A172 (cell line): ENCODE measurements at regions not wholly inside any gene's neighbourhood (a gene's known extent, or its start where the extent isn't known, plus 50 kb on each side); places are given as distances from the start of the nearest gene placed in this dataset.
"Not testable (repeated sequence)": the region's sequence is repeated elsewhere in the genome, so short reads cannot be mapped to it uniquely, and the experiment has no call there.

Experiments
- DNase-seq: peaks from one replicate; pipeline ENCODE4 v3.0.0-alpha.2; 2015; ENCODE audit warnings: low spot score

DNA sequence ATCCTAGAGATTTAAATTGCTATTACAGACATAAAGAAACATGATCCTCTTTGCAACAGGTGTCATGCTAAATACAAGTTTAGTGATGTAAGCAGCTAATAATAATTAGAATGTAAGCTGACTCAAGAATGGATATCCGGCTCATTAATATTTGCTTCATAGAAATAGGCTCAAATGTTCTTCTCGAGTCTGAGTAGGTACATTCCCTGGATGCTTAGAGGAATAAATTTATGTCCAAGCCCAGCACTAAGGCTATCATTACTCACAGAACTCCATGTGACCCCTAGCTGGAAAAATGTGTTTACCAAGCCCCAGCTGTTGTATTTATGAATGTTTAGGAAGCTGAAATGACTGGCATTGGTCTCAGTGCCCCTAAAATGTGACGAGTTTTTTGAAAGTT, 87.6 kb upstream of the TSPAN7 start:
- DNase-seq: no peak

DNA sequence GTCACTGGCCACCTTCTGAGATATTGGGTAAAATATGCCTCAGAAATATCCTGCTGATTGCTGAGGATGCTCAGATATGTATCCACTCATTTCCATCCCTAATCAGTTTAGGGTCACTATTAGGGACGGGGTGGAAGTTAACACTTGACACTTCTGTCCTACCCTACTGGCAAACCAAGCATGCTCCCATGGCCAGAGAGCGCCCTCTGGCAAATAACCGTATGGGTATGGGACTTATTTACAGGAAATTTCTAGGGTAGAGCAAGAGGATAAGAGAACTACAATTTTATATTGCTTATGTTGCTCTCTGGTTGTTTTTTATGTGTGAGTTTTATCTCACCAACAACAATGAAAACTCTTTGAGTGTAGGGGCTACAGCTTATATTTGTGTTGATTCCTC, 86.8 kb upstream of the TSPAN7 start:
- no peak for DNase-seq

DNA sequence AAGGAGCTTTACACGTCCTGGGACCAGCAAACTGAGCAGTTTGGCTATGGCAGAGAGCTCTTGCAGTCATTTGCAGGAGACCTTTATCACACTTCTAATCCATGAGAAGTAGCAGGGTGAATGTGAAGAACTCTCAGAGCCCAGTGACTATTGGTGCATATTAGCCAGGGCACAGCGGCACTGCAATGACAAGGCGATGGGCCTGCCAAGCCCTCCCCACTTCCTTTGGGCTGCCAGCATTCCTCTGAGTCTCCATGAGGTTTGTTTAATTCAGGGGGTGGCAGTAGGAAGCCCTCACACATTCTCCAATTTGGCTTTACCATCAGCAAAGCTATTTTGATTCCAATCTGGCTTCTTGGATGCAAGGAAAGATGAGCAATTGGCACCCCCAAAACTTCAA, 79.2 kb upstream of the TSPAN7 start:
- no peak for DNase-seq

DNA sequence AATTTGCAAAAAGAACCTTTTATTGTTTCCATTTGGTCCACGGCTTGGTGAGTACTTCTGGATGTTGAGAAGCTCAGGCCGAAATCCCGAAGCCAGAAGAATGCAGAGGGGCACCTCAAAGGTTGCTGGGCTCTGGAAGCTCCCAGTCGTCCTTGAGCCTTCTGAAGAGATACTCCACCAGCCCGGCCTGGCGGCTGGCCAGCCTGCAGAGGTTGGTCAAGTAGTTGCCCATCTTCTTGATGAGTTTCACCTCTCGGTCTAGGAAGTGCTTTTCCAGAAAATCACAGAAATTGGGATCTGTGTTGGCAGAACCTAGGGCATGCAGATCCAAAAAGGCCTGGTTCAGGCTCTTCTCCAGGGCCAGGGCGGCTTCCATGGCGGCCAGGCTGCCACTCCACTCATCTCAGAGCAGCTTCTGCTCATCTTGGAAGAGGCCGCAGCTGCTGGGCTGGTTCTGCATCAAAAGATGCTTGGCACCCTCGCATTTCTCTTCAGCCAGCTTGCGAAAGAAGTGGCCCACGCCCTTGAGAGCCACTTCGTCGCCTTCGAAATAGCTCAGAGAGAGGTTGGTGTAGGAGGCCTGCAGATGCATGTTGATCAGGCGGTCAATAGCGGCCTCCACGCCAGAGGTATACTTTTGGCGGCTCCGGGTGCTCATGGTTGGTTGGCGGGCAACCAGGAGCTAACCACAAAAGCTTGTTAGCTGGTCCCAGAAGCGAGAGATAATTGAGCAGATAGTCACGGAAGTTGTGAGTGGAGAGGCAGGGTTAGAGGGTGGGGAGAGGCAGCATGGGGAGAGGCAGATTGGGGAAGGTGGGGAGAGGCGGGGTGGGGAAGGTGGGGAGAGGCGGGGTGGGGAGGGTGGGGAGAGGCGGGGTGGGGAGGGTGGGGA, 76.5 kb upstream of the TSPAN7 start:
- DNase-seq: no peak

DNA sequence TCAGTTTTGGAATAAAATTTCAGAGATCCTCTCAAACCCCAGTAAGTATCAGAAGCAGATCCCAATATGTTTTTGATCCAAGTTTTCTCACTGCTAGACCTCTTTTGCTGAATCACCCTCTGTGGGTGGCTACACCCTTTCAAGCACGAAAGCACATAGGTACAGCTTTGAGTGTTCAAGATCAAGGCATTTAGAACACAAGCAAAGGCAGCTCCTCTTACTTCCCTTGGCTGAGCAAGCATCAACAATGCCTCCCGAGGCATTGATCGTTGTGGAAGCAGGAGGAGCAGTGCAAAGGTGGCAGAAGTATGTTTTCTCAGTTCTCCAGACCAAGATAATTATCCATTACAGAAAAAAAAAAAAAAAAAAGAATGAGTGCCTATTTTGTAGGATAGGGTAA, 72.0 kb upstream of the TSPAN7 start:
- no peak for DNase-seq

DNA sequence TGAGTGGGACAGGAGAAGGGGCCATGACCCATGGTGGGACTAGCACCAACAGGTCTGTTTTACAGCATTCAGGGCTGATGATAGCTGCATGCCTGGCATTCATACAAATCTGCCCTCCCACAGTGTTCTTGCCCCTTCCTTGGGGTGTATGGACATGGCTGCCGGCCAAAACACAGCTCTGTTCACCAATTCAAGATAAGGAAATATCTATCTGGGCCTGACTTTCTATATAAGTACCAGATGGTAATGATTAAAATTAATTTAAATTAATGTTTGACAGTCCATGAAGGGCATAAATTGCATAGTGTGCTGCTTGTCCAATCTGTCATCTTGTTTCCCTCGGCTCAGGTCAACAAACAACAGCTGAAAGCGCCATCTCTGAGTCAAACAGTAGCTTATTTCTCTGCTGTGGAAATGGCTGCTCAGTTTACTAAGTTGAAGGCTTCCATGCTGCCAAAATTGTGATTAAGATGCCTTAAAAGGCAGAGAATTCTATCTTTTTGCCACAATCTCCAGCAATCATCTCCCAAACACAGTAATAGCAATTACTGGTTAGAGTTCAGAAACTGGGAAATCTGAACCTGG, 67.0 kb upstream of the TSPAN7 start:
- no peak for DNase-seq

DNA sequence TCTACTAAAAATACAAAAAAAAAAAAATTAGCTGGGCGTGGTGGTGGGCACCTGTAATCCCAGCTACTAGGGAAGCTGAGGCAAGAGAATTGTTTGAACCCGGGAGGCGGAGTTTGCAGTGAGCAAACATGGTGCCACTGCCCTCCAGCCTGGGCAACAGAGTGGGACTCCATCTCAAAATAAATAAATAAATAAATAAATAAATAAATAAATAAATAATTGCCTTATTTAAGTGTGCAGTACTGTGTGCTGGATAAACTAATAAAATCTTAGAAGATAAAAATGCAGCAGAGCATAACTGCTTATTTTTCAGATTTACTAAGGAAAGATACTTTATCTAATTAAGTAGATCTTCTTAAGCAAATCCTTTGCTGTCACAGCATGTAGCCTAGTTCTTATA, 61.7 kb upstream of the TSPAN7 start:
- DNase-seq: not testable (repeated sequence)

DNA sequence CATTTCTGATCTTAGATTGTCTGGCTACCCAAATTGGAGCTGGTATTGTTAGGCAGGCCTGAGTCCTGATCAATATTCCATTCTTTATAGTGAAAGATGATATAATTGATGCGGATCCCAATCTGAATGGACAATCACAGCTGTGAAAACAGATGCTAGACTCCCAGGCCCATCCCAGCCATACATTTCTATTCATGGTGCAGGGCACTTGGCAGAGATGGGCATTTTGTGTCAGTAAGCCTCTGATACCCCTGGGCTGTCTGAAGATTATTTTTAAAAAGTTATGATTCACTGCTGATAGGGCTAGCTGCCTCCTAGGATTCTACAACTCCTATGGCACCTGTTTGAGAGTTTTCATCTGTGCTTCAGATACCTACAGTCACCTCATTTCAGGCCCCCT, 61.2 kb upstream of the TSPAN7 start:
- no peak for DNase-seq

DNA sequence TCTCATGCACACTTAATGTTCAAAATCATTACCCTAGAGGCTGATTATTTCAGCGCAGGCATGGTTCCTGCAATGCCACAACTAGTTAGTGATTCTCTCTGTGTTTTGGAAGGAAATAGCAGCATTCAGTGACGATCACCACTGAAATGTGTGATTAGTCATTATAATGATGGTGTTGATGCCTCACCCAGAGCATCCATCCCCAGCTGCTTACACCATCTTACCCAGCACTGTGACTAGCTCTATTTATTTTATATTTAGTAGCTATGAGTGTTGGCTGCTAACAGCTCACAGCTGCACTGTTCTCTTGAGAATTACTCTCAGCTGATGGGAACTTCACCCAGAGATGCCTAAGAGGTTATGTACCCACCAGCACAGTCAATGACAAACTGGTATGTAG, 60.5 kb upstream of the TSPAN7 start:
- DNase-seq: peak; percentile 19

DNA sequence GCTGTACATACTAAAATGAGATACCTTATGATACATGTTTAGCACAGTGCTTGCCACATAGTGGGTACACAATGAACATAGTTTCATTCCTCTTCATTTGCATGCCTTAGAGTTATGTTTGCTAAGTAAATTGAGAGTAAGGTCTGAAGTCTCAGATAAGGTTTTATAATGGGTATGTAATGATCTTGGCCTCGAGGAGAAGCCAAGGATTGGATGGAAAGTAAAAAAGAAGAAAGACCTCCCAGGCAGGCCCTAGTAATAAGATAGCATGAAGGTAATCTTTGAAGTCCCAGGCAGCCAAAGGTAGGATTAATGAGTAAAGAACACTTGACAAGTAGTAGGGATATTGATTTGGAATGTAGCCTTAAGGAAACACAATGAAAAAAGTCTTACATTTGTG, 55.8 kb upstream of the TSPAN7 start:
- DNase-seq: no peak
